ENCODE measurements at regions not wholly inside any gene's neighbourhood (a gene's known extent, or its start where the extent isn't known, plus 50 kb on each side); places are given as distances from the start of the nearest gene placed in this dataset.
"Not testable (repeated sequence)": the region's sequence is repeated elsewhere in the genome, so short reads cannot be mapped to it uniquely, and the experiment has no call there.

DNA sequence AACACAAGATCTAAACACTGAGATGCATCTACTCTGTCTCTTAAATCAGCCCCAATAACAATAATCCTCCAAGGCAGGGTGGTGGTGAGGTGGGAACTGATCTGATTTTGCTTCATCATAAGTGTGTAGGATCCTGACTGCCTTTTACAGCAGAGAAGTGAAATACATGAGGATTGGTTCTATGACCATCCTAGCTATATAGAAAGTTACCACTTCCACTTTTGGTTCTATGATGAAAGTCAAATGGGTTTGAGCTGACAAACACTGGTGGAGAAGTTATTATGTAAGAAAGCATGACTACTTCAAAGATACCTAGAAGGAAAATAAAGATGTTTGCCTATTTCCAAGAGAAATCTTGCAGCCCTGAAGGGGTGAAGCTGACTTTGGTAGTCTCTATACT, 181.6 kb downstream of the NKX6-1 start:
- TF ChIP-seq, protein P1, sequence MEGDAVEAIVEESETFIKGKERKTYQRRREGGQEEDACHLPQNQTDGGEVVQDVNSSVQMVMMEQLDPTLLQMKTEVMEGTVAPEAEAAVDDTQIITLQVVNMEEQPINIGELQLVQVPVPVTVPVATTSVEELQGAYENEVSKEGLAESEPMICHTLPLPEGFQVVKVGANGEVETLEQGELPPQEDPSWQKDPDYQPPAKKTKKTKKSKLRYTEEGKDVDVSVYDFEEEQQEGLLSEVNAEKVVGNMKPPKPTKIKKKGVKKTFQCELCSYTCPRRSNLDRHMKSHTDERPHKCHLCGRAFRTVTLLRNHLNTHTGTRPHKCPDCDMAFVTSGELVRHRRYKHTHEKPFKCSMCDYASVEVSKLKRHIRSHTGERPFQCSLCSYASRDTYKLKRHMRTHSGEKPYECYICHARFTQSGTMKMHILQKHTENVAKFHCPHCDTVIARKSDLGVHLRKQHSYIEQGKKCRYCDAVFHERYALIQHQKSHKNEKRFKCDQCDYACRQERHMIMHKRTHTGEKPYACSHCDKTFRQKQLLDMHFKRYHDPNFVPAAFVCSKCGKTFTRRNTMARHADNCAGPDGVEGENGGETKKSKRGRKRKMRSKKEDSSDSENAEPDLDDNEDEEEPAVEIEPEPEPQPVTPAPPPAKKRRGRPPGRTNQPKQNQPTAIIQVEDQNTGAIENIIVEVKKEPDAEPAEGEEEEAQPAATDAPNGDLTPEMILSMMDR (IDR thresholded peaks at IDR 0.05; ENCODE audit: extremely low read depth, missing control alignments): no peak
- no peak for DNase-seq (ENCODE audit: low spot score)

DNA sequence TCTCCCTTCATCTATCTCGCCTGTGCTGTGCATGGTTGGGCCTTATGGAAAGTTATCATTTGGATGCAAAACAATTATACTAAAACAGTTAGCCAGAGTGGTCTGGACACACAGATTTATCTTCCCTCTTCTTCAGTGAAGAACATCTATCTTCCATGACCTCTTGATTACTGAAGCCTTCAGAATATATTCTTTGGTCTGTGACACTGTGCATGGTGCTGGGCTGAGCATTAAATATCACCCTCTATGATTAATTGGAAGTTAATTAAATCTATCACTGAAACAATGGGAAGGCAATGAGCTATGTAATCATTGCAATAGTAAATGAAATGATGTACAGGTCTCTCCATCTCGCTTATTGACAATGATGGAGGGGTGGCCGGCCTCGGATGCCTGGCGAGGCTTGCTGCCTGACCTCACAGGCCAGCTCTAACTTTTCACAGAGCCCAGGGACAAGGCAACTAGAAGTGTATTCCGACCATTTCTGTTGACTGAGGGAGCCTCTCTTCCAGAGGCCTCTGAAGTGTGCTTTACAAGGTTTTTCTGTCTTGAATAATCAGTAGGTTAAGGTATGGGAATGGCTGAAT, 186.6 kb downstream of the NKX6-1 start:
- no peak for DNase-seq (ENCODE audit: low spot score)
- TF ChIP-seq, protein P1 (IDR thresholded peaks at IDR 0.05; ENCODE audit: extremely low read depth, missing control alignments): no peak

DNA sequence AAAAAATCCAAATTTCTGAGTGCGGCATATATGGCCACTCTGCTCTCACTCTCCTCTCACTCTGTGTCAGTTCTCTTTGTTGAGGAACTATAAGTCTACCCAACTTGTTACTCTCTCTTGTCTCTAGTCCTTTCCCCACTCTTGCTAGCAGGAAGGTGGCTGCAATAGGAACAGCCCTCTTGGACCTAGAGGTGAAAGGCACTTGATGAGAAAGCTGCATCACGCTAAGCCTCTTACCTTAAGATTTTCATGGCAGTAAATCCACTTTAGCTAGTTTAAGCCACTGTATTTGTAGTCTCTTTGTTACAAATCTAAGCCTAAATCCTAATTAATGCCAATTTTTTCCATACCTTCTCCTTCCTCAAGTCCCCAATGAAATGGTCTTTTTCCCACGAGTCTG, 189.9 kb downstream of the NKX6-1 start:
- TF ChIP-seq, protein P1 (IDR thresholded peaks at IDR 0.05; ENCODE audit: extremely low read depth, missing control alignments): no peak
- DNase-seq (ENCODE audit: low spot score): no peak

DNA sequence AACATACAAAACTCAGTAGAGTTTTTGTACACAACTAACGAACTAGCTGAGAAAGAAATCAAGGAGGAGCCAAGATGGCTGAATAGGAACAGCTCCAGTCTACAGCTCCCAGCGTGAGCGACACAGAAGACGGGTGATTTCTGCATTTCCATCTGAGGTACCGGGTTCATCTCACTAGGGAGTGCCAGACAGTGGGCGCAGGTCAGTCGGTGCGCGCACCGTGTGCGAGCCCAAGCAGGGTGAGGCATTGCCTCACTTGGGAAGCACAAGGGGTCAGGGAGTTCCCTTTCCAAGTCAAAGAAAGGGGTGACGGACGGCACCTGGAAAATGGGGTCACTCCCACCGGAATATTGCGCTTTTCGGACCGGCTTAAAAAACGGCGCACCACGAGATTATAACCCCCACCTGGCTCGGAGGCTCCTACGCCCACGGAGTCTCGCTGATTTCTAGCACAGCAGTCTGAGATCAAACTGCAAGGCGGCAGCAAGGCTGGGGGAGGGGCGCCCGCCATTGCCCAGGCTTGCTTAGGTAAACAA, 200.3 kb downstream of the NKX6-1 start:
- not testable (repeated sequence) for DNase-seq (ENCODE audit: low spot score)

DNA sequence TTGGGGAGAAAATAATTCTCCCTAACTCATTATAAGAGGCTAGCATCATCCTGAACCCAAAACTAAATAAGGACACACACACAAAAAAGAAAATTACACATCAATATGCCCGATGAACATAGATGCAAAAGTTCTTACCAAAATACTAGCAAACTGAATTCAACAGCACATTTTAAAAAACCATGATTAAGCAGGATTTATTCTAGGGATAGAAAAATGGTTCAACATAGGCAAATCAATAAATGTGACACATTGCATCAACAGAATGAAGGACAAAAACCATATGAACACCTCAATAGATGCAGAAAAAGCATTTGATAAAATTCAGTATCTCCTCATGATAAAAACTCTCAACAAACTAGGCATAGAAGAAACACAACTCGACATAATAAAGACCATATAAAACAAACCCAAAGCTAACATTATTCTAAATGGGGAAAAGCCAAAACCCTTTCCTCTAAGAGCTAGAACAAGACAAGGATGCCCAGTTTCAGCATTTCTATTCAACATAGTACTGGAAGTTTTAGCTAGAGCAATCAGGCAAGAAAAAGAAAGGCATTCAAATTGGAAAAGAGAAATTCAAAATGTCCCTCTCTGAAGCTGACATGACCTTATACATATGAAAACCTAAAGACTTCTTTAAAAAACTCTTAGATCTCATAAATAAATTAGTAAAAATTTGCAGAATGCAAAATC, 200.9 kb downstream of the NKX6-1 start:
- no peak for DNase-seq (ENCODE audit: low spot score)
- TF ChIP-seq, protein P1 (IDR thresholded peaks at IDR 0.05; ENCODE audit: extremely low read depth, missing control alignments): no peak

DNA sequence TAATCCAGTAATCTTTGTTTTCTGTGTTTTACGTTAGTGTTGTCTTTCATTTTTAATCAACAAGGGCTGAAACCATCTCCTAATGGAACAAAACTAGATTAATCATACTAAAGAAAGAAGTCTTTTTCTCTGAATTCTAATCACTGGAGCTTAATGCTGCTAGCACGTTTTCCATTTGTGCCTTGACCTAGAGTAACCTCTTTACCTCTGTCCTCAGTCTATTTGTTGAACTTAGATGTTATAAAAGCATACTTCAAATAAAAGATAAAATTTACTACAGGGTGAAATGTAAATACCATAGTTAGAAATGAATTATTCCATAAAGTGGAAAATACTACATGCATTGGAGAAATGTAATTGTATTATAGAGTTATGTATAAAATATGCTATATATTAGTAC, 207.1 kb downstream of the NKX6-1 start:
- no peak for DNase-seq (ENCODE audit: low spot score)
- TF ChIP-seq, protein P1 (IDR thresholded peaks at IDR 0.05; ENCODE audit: extremely low read depth, missing control alignments): no peak

DNA sequence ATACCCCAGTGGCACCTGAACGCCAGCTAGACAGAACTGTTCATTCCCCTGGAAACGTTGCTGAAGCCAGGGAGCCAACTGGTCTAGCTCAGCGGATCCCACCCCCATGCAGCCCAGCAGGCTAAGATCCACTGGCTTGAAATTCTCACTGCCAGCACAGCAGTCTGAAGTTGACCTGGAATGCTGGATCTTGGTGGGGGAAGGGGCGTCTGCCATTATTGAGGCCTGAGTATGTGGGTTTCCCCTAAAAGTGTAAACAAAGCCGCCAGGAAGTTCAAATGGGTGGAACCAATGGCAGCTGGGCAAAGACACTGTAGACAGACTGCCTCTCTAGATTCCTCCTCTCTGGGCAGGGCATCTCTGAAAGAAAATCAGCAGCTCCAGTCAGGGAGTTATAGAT, 213.0 kb downstream of the NKX6-1 start:
- DNase-seq (ENCODE audit: low spot score): no peak

More for the DNA sequence above, 213.0 kb downstream of the NKX6-1 start:
- TF ChIP-seq, protein P1 (IDR thresholded peaks at IDR 0.05; ENCODE audit: extremely low read depth, missing control alignments): no peak
